ENCODE measurements at regions not wholly inside any gene's neighbourhood (a gene's known extent, or its start where the extent isn't known, plus 50 kb on each side); places are given as distances from the start of the nearest gene placed in this dataset.

DNA sequence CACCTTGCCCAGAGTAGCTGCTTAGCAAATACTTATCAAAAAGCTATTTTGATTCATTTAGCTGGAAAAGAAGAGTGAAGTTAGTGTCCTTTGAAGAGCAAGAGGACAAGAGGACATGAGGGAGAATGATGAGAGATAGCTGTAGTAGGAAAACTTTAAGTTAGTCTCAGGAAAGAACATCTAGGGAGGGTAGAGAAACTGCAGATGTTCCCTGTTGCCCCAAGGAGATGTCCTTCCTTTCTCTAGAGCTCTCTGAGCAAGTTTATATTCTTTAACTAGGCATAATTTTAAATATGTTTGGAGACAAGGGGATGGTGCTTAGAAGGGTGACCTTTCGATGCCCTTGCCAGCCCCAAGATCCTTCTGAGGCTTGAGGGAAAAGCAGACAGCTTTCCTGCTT is 529.1 kb upstream of the TBX3 start:
- no peak for TF ChIP-seq GATA2 (IDR thresholded peaks at IDR 0.05; ENCODE audit: low read depth, low read length)
- no peak for TF ChIP-seq GATA3 (IDR thresholded peaks at IDR 0.05; ENCODE audit: low read depth, low read length)
